Spleen (tissue), 11 donors: ENCODE measurements at regions not wholly inside any gene's neighbourhood (a gene's known extent, or its start where the extent isn't known, plus 50 kb on each side); places are given as distances from the start of the nearest gene placed in this dataset.

Experiments
- DNase-seq: peaks from one replicate; pipeline ENCODE4 v3.0.0-alpha.2; 2020
- H3K27ac ChIP-seq, 8 donors: fragments of 200-600 bp; sonication (generic) in 7 of 8; 1 replicate in 4 of 8; 2 replicates in 4 of 8; pipeline versions ENCODE4 v1.5.0 to v1.8.0; 2016 to 2021; ENCODE audit warnings: inconsistent platforms in 4 of 8, mild to moderate bottlenecking in 4 of 8, moderate library complexity in 1 of 8
- H3K27me3 ChIP-seq, 7 donors: fragments of 200-600 bp; sonication (generic) in 6 of 7; replicated peaks in 1 of 7; 1 replicate in 4 of 7; 2 replicates in 3 of 7; pipeline versions ENCODE4 v1.5.0 to v1.8.0; 2016 to 2021; ENCODE audit warnings: inconsistent platforms in 3 of 7, mild to moderate bottlenecking in 1 of 7
- H3K36me3 ChIP-seq, 6 donors: fragments of 200-600 bp; sonication (generic) in 5 of 6; 1 replicate in 4 of 6; 2 replicates in 2 of 6; pipeline versions ENCODE4 v1.5.0 to v1.8.0; 2016 to 2021; ENCODE audit warnings: inconsistent platforms in 2 of 6
- H3K4me1 ChIP-seq, 6 donors: fragments of 200-600 bp; sonication (generic) in 5 of 6; 1 replicate in 3 of 6; 2 replicates in 3 of 6; pipeline versions ENCODE4 v1.5.0 to v1.8.0; 2016 to 2021; ENCODE audit warnings: inconsistent platforms in 3 of 6
- H3K4me3 ChIP-seq, 8 donors: fragments of 200-600 bp; sonication (generic) in 7 of 8; 1 replicate in 4 of 8; 2 replicates in 4 of 8; pipeline versions ENCODE4 v1.5.0 to v1.8.0; 2016 to 2021; ENCODE audit warnings: inconsistent platforms in 4 of 8, mild to moderate bottlenecking in 4 of 8, moderate library complexity in 2 of 8
- H3K9me3 ChIP-seq, 8 donors: fragments of 200-600 bp; sonication (generic) in 7 of 8; 1 replicate in 4 of 8; 2 replicates in 4 of 8; pipeline versions ENCODE4 v1.5.0 to v1.8.0; 2016 to 2021; ENCODE audit warnings: inconsistent platforms in 4 of 8
- POLR2A ChIP-seq, 3 donors: fragments of 450-650 bp; IDR thresholded peaks; one replicate each; pipeline ENCODE4 v1.5.1; 2017; ENCODE audit warnings: antibody characterized with exemption in 3 of 3, mild to moderate bottlenecking in 1 of 3
- POLR2AphosphoS5 ChIP-seq, 3 donors: sonication (generic); formaldehyde crosslinking; IDR thresholded peaks; one replicate each; pipeline ENCODE4 v1.5.1; 2017; ENCODE audit warnings: antibody characterized with exemption in 3 of 3
- WGBS, 5 donors: extraction: QIAGEN DNeasy Blood & Tissue Kit in 3 of 5; methylation state at CpG; one replicate each; pipeline versions ENCODE4 v1.1.5 to v1.1.7; 2013 to 2018; 5-methylcytosine and 5-hydroxymethylcytosine counted together
- intact Hi-C: fragments of 100-400 bp; cut with DNase I; formaldehyde crosslinking; loops from one replicate; pipeline ENCODE4 v1.15.0; 2023; ENCODE audit warnings: low total_unique reads
- TF ChIP-seq, protein P1 (sequence below), 11 experiments: fragments of 200-600 bp in 7 of 11; fragments of 450-650 bp in 4 of 11; sonication (generic) in 4 of 11; IDR thresholded peaks in 8 of 11; conservative IDR thresholded peaks in 3 of 11; 1 replicate in 7 of 11; 2 replicates in 4 of 11; pipeline versions ENCODE4 v1.4.0 to v1.8.0; 2016 to 2021; ENCODE audit warnings: antibody characterized with exemption in 11 of 11, inconsistent platforms in 4 of 11, mild to moderate bottlenecking in 1 of 11
- donor health status: healthy with polysubstance abuse.
- donor health status: DM: no; HTN: no; CAD: no; lungs with moderate emphysema.
- donor health status: DM: no; HTN: no; CAD: no.
- donor health status: Bipolar disorder and iron deficiency.
- donor health status: healthy.
- donor health status: DM: no; HTN: no; CAD: no.
- donor health status: DM: yes; HTN: yes; CAD: no.

DNA sequence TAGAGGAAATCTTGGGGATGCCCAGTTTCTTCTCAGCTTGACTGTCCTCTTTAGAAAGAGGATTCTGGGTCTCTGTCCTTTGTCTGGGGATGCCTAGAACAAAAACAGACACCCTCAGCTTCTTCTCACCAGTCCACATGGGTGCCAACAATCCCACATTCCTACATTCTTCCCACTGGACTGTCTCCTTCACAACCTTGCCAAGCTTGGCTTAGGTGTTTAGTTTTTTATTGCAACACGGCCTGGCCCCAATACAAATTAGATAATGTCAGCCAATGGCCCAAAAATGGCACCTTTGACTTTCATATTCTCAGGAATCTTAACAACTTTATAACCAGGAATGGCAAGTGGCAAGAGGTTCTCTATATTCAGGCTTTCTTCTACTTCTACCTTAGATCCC lies 273.0 kb downstream of the RNF152 start:
- Histone ChIP-seq H3K27ac (no peak overlapping the region), H3K4me1 (no peaks in the 10 kb centered on the region), H3K36me3 (no peaks in the 10 kb centered on the region), H3K9me3 (no peaks in the 10 kb centered on the region), H3K4me3 (no peak overlapping the region), H3K27me3 (no peaks in the 10 kb centered on the region)
- intact Hi-C loops: no loop called here
- WGBS, 5 donors: 50 to 83% (median 65%) methylated on average over 1 of the region's 1 CpG
- TF ChIP-seq, protein P1, sequence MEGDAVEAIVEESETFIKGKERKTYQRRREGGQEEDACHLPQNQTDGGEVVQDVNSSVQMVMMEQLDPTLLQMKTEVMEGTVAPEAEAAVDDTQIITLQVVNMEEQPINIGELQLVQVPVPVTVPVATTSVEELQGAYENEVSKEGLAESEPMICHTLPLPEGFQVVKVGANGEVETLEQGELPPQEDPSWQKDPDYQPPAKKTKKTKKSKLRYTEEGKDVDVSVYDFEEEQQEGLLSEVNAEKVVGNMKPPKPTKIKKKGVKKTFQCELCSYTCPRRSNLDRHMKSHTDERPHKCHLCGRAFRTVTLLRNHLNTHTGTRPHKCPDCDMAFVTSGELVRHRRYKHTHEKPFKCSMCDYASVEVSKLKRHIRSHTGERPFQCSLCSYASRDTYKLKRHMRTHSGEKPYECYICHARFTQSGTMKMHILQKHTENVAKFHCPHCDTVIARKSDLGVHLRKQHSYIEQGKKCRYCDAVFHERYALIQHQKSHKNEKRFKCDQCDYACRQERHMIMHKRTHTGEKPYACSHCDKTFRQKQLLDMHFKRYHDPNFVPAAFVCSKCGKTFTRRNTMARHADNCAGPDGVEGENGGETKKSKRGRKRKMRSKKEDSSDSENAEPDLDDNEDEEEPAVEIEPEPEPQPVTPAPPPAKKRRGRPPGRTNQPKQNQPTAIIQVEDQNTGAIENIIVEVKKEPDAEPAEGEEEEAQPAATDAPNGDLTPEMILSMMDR (IDR thresholded peaks at IDR 0.05 in 8 of 11, conservative IDR thresholded peaks at IDR 0.05 in 3 of 11): no peak
- no peak for TF ChIP-seq POLR2A (IDR thresholded peaks at IDR 0.05)
- no peak for TF ChIP-seq POLR2AphosphoS5 (IDR thresholded peaks at IDR 0.05)
- no peak for DNase-seq

DNA sequence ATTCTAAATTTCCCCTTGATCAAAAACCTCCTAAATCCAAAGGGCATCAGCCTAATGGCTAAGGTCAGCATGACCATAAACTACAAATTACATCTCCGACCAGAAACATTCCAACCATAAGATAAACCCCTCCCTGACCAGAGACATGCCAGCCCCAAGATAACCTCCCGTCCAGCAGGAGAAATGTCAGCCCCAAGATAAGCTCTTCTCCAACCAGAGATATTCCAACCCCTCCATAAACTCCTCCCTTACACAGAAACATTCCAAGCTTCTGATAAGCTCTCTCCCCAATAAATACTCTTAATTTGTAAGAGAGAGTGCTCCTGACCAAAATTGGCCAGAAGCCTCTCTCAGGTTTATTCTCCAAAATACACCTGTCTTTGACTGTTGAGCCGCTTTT lies 274.0 kb downstream of the RNF152 start:
- 77 to 91% (median 85%) methylated on average over 3 of the region's 3 CpGs for WGBS, 5 donors
- no peaks in the 10 kb centered on the region for H3K9me3 ChIP-seq
- no peak overlapping the region for H3K4me3 ChIP-seq
- H3K4me1 ChIP-seq: no peaks in the 10 kb centered on the region
- no peaks in the 10 kb centered on the region for H3K27me3 ChIP-seq
- H3K36me3 ChIP-seq: no peaks in the 10 kb centered on the region
- no peak overlapping the region for H3K27ac ChIP-seq
- TF ChIP-seq POLR2AphosphoS5 (IDR thresholded peaks at IDR 0.05) (no peak), POLR2A (IDR thresholded peaks at IDR 0.05) (no peak)
- TF ChIP-seq, protein P1 (IDR thresholded peaks at IDR 0.05 in 8 of 11, conservative IDR thresholded peaks at IDR 0.05 in 3 of 11): no peak
- DNase-seq: no peak
- intact Hi-C loops: no loop called here

DNA sequence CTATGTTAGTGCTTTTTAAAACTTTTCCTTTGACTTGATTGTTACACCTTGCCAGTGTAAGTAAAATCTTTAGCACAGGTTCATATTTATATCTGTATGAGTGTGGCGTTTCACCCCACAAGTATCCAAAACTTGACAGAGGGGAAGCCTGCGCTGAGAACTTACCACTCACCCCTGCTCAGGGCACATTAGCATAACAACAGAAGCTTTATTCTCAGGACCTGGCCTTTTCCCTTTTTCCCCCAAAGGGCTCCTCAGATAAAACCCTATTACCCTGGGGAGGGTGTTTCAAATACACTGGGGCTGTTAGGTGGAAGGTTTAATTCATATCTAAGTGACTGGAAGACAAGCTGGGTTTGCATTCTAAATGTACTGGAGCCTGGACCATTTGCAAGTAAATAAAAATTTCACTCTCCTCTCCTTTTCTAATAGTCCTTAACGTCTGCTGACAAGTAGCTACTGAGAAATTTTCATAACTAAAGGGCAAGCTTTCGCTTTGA lies 276.6 kb downstream of the RNF152 start:
- H3K27ac ChIP-seq: no peak overlapping the region
- WGBS, 5 donors: 84 to 93% (median 91%) methylated on average over 4 of the region's 4 CpGs
- TF ChIP-seq, protein P1 (IDR thresholded peaks at IDR 0.05 in 8 of 11, conservative IDR thresholded peaks at IDR 0.05 in 3 of 11): no peak
- TF ChIP-seq POLR2A (IDR thresholded peaks at IDR 0.05) (no peak), POLR2AphosphoS5 (IDR thresholded peaks at IDR 0.05) (no peak)
- H3K4me3 ChIP-seq: no peak overlapping the region
- no peaks in the 10 kb centered on the region for H3K4me1 ChIP-seq
- DNase-seq: no peak
- no peaks in the 10 kb centered on the region for H3K27me3 ChIP-seq
- H3K36me3 ChIP-seq: no peaks in the 10 kb centered on the region
- H3K9me3 ChIP-seq: no peaks in the 10 kb centered on the region
- intact Hi-C loops: no loop called here

DNA sequence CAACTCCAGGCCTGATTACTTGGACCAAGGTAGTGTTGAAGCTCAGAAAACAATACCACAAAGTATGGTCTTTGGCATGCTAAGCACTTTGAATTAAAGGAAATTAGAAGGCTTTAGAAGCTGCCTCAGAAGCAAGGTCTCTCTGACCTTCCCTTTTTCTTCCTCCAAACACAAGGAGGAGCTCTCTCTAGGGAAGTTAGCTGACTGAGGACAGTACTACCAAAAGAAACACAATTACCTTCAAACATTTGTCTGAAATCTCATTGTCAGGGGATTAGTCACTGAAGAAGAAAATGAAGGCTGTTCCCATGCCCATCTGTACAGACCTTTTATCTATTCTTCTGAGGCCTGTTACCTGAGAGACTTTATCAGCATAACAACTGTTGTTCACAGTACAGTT lies 279.3 kb downstream of the CDH20 start:
- no peaks in the 10 kb centered on the region for H3K9me3 ChIP-seq
- DNase-seq: no peak
- H3K4me3 ChIP-seq: no peak overlapping the region
- H3K27ac ChIP-seq: no peak overlapping the region
- H3K36me3 ChIP-seq: no peaks in the 10 kb centered on the region
- TF ChIP-seq, protein P1 (IDR thresholded peaks at IDR 0.05 in 8 of 11, conservative IDR thresholded peaks at IDR 0.05 in 3 of 11): no peak
- TF ChIP-seq POLR2A (IDR thresholded peaks at IDR 0.05) (no peak), POLR2AphosphoS5 (IDR thresholded peaks at IDR 0.05) (no peak)
- intact Hi-C loops: no loop called here
- H3K4me1 ChIP-seq: peaks cover 0 to 5% (median 0%) of the 10 kb centered on the region in 6 donors
- H3K27me3 ChIP-seq: no peaks in the 10 kb centered on the region
